WTC11 (cell line): ENCODE measurements at regions not wholly inside any gene's neighbourhood (a gene's known extent, or its start where the extent isn't known, plus 50 kb on each side); places are given as distances from the start of the nearest gene placed in this dataset.

Experiments
- ATAC-seq: fragments of 200-7000 bp; cut with Tn5 transposase; 2 replicates; pipeline ENCODE4 v1.10.0; 2021; ENCODE audit warnings: mild to moderate bottlenecking, moderate library complexity
- CTCF ChIA-PET: fragments of 300-600 bp; sonication (Branson Sonifier 250); formaldehyde crosslinking; loops from one replicate; lab custom pipeline; 2021; ENCODE audit warnings: antibody characterized with exemption; lab: Charles Lee
- POLR2A ChIA-PET: fragments of 350-600 bp; sonication (Branson Sonifier 250); formaldehyde crosslinking; loops from one replicate; lab custom pipeline; 2021; ENCODE audit warnings: antibody characterized with exemption; lab: Charles Lee
- DNase-seq: peaks from one replicate; pipeline ENCODE4 v3.0.0; 2021; ENCODE audit warnings: low spot score
- H3K27ac Mint-ChIP-seq: 2 replicates; pipeline ENCODE4 v1.8.0; 2021; ENCODE audit warnings: mixed read lengths
- H3K27me3 Mint-ChIP-seq: 2 replicates; pipeline ENCODE4 v1.8.0; 2021; ENCODE audit warnings: low read depth, mild to moderate bottlenecking, moderate library complexity, mixed read lengths
- H3K36me3 Mint-ChIP-seq: 2 replicates; pipeline ENCODE4 v1.8.0; 2021; ENCODE audit warnings: mixed read lengths
- H3K4me1 Mint-ChIP-seq: 2 replicates; pipeline ENCODE4 v1.8.0; 2022; ENCODE audit warnings: mixed read lengths
- H3K4me3 Mint-ChIP-seq: 2 replicates; pipeline ENCODE4 v1.8.0; 2021; ENCODE audit warnings: mild to moderate bottlenecking, moderate library complexity, mixed read lengths
- H3K9me3 Mint-ChIP-seq: 2 replicates; pipeline ENCODE4 v1.8.0; 2021; ENCODE audit warnings: mixed read lengths
- CTCF ChIP-seq: fragments of 200-600 bp; IDR thresholded peaks from 2 replicates; pipeline ENCODE4 v1.8.0; 2022; ENCODE audit warnings: antibody characterized with exemption
- ELF4 ChIP-seq: sonication (generic); formaldehyde crosslinking; IDR thresholded peaks from 2 replicates; pipeline ENCODE4 v1.8.1; 2022; ENCODE audit warnings: low read depth, mild to moderate bottlenecking, moderate library complexity, missing genetic modification reagents
- ESRRA ChIP-seq: sonication (generic); formaldehyde crosslinking; IDR thresholded peaks from 2 replicates; pipeline ENCODE4 v1.8.1; 2022; ENCODE audit warnings: mild to moderate bottlenecking, missing genetic modification reagents, borderline replicate concordance
- FOXJ3 ChIP-seq: sonication (generic); formaldehyde crosslinking; IDR thresholded peaks from 2 replicates; pipeline ENCODE4 v1.9.0; 2021; ENCODE audit warnings: missing genetic modification reagents, mild to moderate bottlenecking, borderline replicate concordance
- FOXP1 ChIP-seq: sonication (generic); formaldehyde crosslinking; IDR thresholded peaks from 2 replicates; pipeline ENCODE4 v1.8.0; 2022; ENCODE audit warnings: missing genetic modification reagents, mild to moderate bottlenecking, moderate library complexity, borderline replicate concordance
- MAX ChIP-seq: sonication (generic); formaldehyde crosslinking; IDR thresholded peaks from 2 replicates; pipeline ENCODE4 v1.8.0; 2022; ENCODE audit warnings: mild to moderate bottlenecking, missing genetic modification reagents
- MLX ChIP-seq: sonication (generic); formaldehyde crosslinking; IDR thresholded peaks from 2 replicates; pipeline ENCODE4 v1.8.1; 2023; ENCODE audit warnings: mild to moderate bottlenecking, missing genetic modification reagents, moderate library complexity
- NFATC4 ChIP-seq: fragments of 250-450 bp; sonication (Bioruptor Pico); IDR thresholded peaks from 2 replicates; pipeline ENCODE4 v1.9.0; 2021; ENCODE audit warnings: mild to moderate bottlenecking
- RELA ChIP-seq: sonication (generic); formaldehyde crosslinking; IDR thresholded peaks from 2 replicates; pipeline ENCODE4 v1.8.1; 2022; ENCODE audit warnings: missing genetic modification reagents, mild to moderate bottlenecking, borderline replicate concordance
- RORB ChIP-seq: fragments of 250-450 bp; sonication (Bioruptor Pico); IDR thresholded peaks from 2 replicates; pipeline ENCODE4 v1.9.0; 2021; ENCODE audit warnings: mild to moderate bottlenecking
- SP1 ChIP-seq: sonication (generic); formaldehyde crosslinking; conservative IDR thresholded peaks from 2 replicates; pipeline ENCODE4 v1.8.1; 2022; ENCODE audit warnings: missing genetic modification reagents
- TEAD4 ChIP-seq: sonication (generic); formaldehyde crosslinking; IDR thresholded peaks from 2 replicates; pipeline ENCODE4 v1.8.0; 2022; ENCODE audit warnings: mild to moderate bottlenecking, missing genetic modification reagents
- ZBTB21 ChIP-seq: sonication (generic); formaldehyde crosslinking; IDR thresholded peaks from 2 replicates; pipeline ENCODE4 v1.8.1; 2023; ENCODE audit warnings: mild to moderate bottlenecking, missing genetic modification reagents, borderline replicate concordance
- ZNF263 ChIP-seq: sonication (generic); formaldehyde crosslinking; IDR thresholded peaks from 2 replicates; pipeline ENCODE4 v1.8.1; 2022; ENCODE audit warnings: low read depth, mild to moderate bottlenecking, moderate library complexity, missing genetic modification reagents
- ZNF671 ChIP-seq: fragments of 250-450 bp; sonication (Bioruptor Pico); IDR thresholded peaks from 2 replicates; pipeline ENCODE4 v1.8.0; 2021; ENCODE audit warnings: mild to moderate bottlenecking
- TF ChIP-seq, protein P1 (sequence below): fragments of 250-450 bp; sonication (Bioruptor Pico); IDR thresholded peaks from 2 replicates; pipeline ENCODE4 v2.1.2; 2022; ENCODE audit warnings: mild to moderate bottlenecking, moderate library complexity
- TF ChIP-seq, protein P2 (sequence below): fragments of 250-450 bp; sonication (Bioruptor Pico); IDR thresholded peaks from 2 replicates; pipeline ENCODE4 v1.9.0; 2021; ENCODE audit warnings: mild to moderate bottlenecking, borderline replicate concordance

DNA sequence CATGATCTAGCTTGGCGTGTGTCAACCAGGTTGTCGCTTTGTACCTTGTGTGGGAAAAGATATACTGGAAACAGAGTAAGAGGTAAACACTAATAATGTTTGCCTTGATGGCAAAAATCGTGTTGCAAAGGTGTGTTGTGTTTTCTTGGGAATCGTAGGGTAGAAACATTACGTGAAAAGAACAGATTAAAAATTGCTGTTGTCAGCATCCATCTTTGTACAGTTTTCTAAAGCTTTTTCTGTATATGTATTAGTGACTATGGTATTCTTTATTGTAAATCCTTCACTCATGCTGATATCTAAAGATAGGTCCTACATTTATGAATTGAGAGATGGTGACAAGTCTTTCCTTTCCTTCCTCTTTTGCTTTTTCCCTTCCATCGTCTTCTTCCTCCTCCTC is 116.9 kb downstream of the RPS12 start (continued):
- TF ChIP-seq CTCF (no peak), ZNF671 (CRISPR knock-in tag) (no peak)

DNA sequence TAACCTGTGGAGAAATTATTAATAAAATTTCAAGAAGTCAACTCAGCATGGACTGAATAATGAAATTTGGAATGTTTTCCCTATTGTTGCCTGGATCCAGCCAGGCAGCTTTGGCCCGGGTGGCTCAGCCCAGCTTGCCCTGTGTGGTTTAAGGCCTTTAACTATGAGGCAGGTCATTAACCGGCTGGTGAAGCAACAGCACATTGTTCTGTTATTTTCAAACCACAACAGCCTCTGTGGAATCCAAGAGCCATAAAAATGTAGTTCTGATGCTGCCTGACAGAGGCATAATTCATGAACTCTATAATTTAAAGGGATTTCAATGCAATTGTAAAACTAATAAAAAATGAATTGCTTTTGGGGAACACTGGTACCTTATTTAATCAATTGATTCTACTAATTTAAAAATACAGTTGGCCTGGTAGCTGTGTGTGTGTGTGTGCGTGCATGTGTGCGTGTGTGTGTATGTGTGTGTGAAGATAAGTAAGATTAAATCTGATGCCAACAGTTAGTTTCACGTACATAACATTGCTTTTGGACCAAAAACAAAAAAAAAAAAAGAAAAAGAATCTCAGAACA is 117.7 kb downstream of the RPS12 start:
- H3K27ac Mint-ChIP-seq: no peak overlapping the region
- DNase-seq (no peak), ATAC-seq (peak; percentile 67)
- H3K27me3 Mint-ChIP-seq: no peaks in the 10 kb centered on the region
- TF ChIP-seq RELA (CRISPR knock-in tag) (no peak), ESRRA (CRISPR knock-in tag) (no peak), NFATC4 (CRISPR knock-in tag) (no peak), ELF4 (CRISPR knock-in tag) (no peak)
- no peak overlapping the region for H3K4me3 Mint-ChIP-seq
- H3K4me1 Mint-ChIP-seq: peaks cover 25% of the 10 kb centered on the region
- no peaks in the 10 kb centered on the region for H3K36me3 Mint-ChIP-seq
- CTCF ChIA-PET: interaction anchor here (1.0 to 1.5 kb wide), 2 partner anchors 101 to 102 kb away, joined by 5 to 6 read pairs; no protein-coding TSS in a partner anchor
- no peaks in the 10 kb centered on the region for H3K9me3 Mint-ChIP-seq
- POLR2A ChIA-PET: no interaction called here

- Mint-ChIP-seq H3K4me3 (no peak overlapping the region), H3K9me3 (no peaks in the 10 kb centered on the region), H3K27ac (no peak overlapping the region), H3K36me3 (no peaks in the 10 kb centered on the region), H3K27me3 (no peaks in the 10 kb centered on the region), H3K4me1 (peaks cover 26% of the 10 kb centered on the region)
- no peak for ATAC-seq
- DNase-seq: no peak
- TF ChIP-seq, protein P1, sequence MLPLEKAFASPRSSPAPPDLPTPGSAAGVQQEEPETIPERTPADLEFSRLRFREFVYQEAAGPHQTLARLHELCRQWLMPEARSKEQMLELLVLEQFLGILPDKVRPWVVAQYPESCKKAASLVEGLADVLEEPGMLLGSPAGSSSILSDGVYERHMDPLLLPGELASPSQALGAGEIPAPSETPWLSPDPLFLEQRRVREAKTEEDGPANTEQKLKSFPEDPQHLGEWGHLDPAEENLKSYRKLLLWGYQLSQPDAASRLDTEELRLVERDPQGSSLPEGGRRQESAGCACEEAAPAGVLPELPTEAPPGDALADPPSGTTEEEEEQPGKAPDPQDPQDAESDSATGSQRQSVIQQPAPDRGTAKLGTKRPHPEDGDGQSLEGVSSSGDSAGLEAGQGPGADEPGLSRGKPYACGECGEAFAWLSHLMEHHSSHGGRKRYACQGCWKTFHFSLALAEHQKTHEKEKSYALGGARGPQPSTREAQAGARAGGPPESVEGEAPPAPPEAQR (CRISPR knock-in tag): no peak
- no peak for TF ChIP-seq ZNF671 (CRISPR knock-in tag)
- no peak for TF ChIP-seq FOXJ3
- ChIA-PET CTCF (interaction anchor here (1.5 kb wide), 1 partner anchor 102 kb away, joined by 6 read pairs; no protein-coding TSS in a partner anchor), POLR2A (no interaction called here)
These were observed 118.2 kb downstream of the RPS12 start for GRCh38 chr6:132932588-132932987.

DNA sequence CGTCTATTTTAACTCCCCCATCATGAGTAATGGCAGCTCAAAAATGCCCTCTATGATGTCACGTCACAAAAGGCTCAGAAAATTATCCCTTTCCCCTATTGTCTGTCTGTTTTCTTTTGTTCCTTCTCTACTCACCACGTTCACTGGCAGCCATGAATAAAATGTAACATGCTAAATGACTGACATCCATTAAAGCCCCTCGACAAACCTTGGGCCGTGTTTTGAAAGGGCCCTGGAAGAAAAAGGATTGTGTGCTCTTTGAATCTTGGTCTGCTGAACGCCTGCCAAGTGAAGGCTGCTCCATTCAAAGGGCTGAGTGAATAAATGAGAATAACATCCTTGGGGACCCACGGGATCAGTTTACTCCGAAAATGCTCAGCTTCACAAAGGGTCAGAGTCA is 118.7 kb downstream of the RPS12 start:
- H3K27me3 Mint-ChIP-seq: no peaks in the 10 kb centered on the region
- H3K27ac Mint-ChIP-seq: no peak overlapping the region
- H3K9me3 Mint-ChIP-seq: no peaks in the 10 kb centered on the region
- ATAC-seq: no peak
- ChIA-PET CTCF (interaction anchor here (1.2 to 1.5 kb wide), 2 partner anchors 29 to 103 kb away, joined by 3 to 6 read pairs; no protein-coding TSS in a partner anchor), POLR2A (interaction anchor here (0.6 kb wide), 1 partner anchor 200 kb away, joined by 3 read pairs; no protein-coding TSS in a partner anchor)
- H3K4me3 Mint-ChIP-seq: no peak overlapping the region
- H3K4me1 Mint-ChIP-seq: peaks cover 28% of the 10 kb centered on the region
- no peaks in the 10 kb centered on the region for H3K36me3 Mint-ChIP-seq
- no peak for DNase-seq
- no peak for TF ChIP-seq FOXP1 (CRISPR knock-in tag)
- no peak for TF ChIP-seq SP1
- TF ChIP-seq MLX (CRISPR knock-in tag): no peak
- no peak for TF ChIP-seq ZBTB21 (CRISPR knock-in tag)
- TF ChIP-seq RORB (CRISPR knock-in tag): no peak
- TF ChIP-seq, protein P2, sequence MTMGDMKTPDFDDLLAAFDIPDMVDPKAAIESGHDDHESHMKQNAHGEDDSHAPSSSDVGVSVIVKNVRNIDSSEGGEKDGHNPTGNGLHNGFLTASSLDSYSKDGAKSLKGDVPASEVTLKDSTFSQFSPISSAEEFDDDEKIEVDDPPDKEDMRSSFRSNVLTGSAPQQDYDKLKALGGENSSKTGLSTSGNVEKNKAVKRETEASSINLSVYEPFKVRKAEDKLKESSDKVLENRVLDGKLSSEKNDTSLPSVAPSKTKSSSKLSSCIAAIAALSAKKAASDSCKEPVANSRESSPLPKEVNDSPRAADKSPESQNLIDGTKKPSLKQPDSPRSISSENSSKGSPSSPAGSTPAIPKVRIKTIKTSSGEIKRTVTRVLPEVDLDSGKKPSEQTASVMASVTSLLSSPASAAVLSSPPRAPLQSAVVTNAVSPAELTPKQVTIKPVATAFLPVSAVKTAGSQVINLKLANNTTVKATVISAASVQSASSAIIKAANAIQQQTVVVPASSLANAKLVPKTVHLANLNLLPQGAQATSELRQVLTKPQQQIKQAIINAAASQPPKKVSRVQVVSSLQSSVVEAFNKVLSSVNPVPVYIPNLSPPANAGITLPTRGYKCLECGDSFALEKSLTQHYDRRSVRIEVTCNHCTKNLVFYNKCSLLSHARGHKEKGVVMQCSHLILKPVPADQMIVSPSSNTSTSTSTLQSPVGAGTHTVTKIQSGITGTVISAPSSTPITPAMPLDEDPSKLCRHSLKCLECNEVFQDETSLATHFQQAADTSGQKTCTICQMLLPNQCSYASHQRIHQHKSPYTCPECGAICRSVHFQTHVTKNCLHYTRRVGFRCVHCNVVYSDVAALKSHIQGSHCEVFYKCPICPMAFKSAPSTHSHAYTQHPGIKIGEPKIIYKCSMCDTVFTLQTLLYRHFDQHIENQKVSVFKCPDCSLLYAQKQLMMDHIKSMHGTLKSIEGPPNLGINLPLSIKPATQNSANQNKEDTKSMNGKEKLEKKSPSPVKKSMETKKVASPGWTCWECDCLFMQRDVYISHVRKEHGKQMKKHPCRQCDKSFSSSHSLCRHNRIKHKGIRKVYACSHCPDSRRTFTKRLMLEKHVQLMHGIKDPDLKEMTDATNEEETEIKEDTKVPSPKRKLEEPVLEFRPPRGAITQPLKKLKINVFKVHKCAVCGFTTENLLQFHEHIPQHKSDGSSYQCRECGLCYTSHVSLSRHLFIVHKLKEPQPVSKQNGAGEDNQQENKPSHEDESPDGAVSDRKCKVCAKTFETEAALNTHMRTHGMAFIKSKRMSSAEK (CRISPR knock-in tag): no peak
- TF ChIP-seq ZNF263 (CRISPR knock-in tag): no peak
- no peak for TF ChIP-seq TEAD4 (CRISPR knock-in tag)
- no peak for TF ChIP-seq FOXJ3
- no peak for TF ChIP-seq MAX (CRISPR knock-in tag)
